ENCODE measurements at regions not wholly inside any gene's neighbourhood (a gene's known extent, or its start where the extent isn't known, plus 50 kb on each side); places are given as distances from the start of the nearest gene placed in this dataset.

- H3K79me2 ChIP-seq (ENCODE audit: control insufficient read depth, insufficient read depth, low read length), result no peaks in the 10 kb centered on the region
- H2AFZ ChIP-seq (ENCODE audit: low read length), result no peak overlapping the region
- peaks cover 24% of the 10 kb centered on the region for H3K27me3 ChIP-seq (ENCODE audit: control insufficient read depth, insufficient read depth, low read length)
- H3K27ac ChIP-seq (ENCODE audit: insufficient read depth, low read length), result no peak overlapping the region
- no peak overlapping the region for H3K4me3 ChIP-seq (replicated peaks in 1 of 4; ENCODE audit: control extremely low read depth in 1 of 4, insufficient read depth in 1 of 4, low read depth in 3 of 4, low read length in 4 of 4)
- no peaks in the 10 kb centered on the region for H3K36me3 ChIP-seq (ENCODE audit: control insufficient read depth, insufficient read depth, low read length)
- no peak for TF ChIP-seq EZH2 (IDR thresholded peaks at IDR 0.05; ENCODE audit: low read length, missing control alignments)
- no peak for TF ChIP-seq CTCF (conservative IDR thresholded peaks at IDR 0.05 in 1 of 2, IDR thresholded peaks at IDR 0.05 in 1 of 2; ENCODE audit: low read depth in 1 of 2, low read length in 2 of 2)
- H3K9me3 ChIP-seq (ENCODE audit: control insufficient read depth, insufficient read depth, low read depth, low read length), result no peaks in the 10 kb centered on the region
- H3K9ac ChIP-seq (ENCODE audit: insufficient read depth, low read length), result no peak overlapping the region
- H3K4me1 ChIP-seq (ENCODE audit: control insufficient read depth, extremely low read depth, insufficient read depth, low read length), result peaks cover 5% of the 10 kb centered on the region
- DNase-seq (ENCODE audit: low read depth in 2 of 2), result no peak
- H3K4me2 ChIP-seq (ENCODE audit: extremely low read depth, insufficient read depth, low read length), result no peak overlapping the region
- no peaks in the 10 kb centered on the region for H4K20me1 ChIP-seq (ENCODE audit: control insufficient read depth, extremely low read depth, insufficient read depth, low read length)
Observed at GRCh38 chr10:78737883-78738856, 330.6 kb upstream of the ZMIZ1 start.

- Histone ChIP-seq H3K9me3 (ENCODE audit: control insufficient read depth, insufficient read depth, low read depth, low read length) (no peaks in the 10 kb centered on the region), H3K9ac (ENCODE audit: insufficient read depth, low read length) (no peak overlapping the region), H3K27me3 (ENCODE audit: control insufficient read depth, insufficient read depth, low read length) (peaks cover 20% of the 10 kb centered on the region), H3K4me3 (replicated peaks in 1 of 4; ENCODE audit: control extremely low read depth in 1 of 4, insufficient read depth in 1 of 4, low read depth in 3 of 4, low read length in 4 of 4) (no peak overlapping the region), H4K20me1 (ENCODE audit: control insufficient read depth, extremely low read depth, insufficient read depth, low read length) (no peaks in the 10 kb centered on the region), H3K27ac (ENCODE audit: insufficient read depth, low read length) (no peak overlapping the region), H2AFZ (ENCODE audit: low read length) (no peak overlapping the region), H3K4me1 (ENCODE audit: control insufficient read depth, extremely low read depth, insufficient read depth, low read length) (peaks cover 9% of the 10 kb centered on the region), H3K79me2 (ENCODE audit: control insufficient read depth, insufficient read depth, low read length) (no peaks in the 10 kb centered on the region), H3K4me2 (ENCODE audit: extremely low read depth, insufficient read depth, low read length) (no peak overlapping the region), H3K36me3 (ENCODE audit: control insufficient read depth, insufficient read depth, low read length) (no peaks in the 10 kb centered on the region)
- TF ChIP-seq CTCF (conservative IDR thresholded peaks at IDR 0.05 in 1 of 2, IDR thresholded peaks at IDR 0.05 in 1 of 2; ENCODE audit: low read depth in 1 of 2, low read length in 2 of 2), result no peak
- no peak for TF ChIP-seq EZH2 (IDR thresholded peaks at IDR 0.05; ENCODE audit: low read length, missing control alignments)
- DNase-seq (ENCODE audit: low read depth in 2 of 2), result no peak
Observed at GRCh38 chr10:78738861-78739260, 329.9 kb upstream of the ZMIZ1 start.

GRCh38 chr10:78739444-78740053, 329.2 kb upstream of the ZMIZ1 start:
- H3K9me3 ChIP-seq (ENCODE audit: control insufficient read depth, insufficient read depth, low read depth, low read length), result no peaks in the 10 kb centered on the region
- no peak overlapping the region for H3K4me3 ChIP-seq (replicated peaks in 1 of 4; ENCODE audit: control extremely low read depth in 1 of 4, insufficient read depth in 1 of 4, low read depth in 3 of 4, low read length in 4 of 4)
- H3K36me3 ChIP-seq (ENCODE audit: control insufficient read depth, insufficient read depth, low read length), result no peaks in the 10 kb centered on the region
- TF ChIP-seq CTCF (conservative IDR thresholded peaks at IDR 0.05 in 1 of 2, IDR thresholded peaks at IDR 0.05 in 1 of 2; ENCODE audit: low read depth in 1 of 2, low read length in 2 of 2), result no peak
- H3K4me2 ChIP-seq (ENCODE audit: extremely low read depth, insufficient read depth, low read length), result no peak overlapping the region
- H2AFZ ChIP-seq (ENCODE audit: low read length), result no peak overlapping the region
- no peak overlapping the region for H3K9ac ChIP-seq (ENCODE audit: insufficient read depth, low read length)
- H4K20me1 ChIP-seq (ENCODE audit: control insufficient read depth, extremely low read depth, insufficient read depth, low read length), result no peaks in the 10 kb centered on the region
- no peaks in the 10 kb centered on the region for H3K79me2 ChIP-seq (ENCODE audit: control insufficient read depth, insufficient read depth, low read length)
- H3K4me1 ChIP-seq (ENCODE audit: control insufficient read depth, extremely low read depth, insufficient read depth, low read length), result peaks cover 10% of the 10 kb centered on the region
- H3K27ac ChIP-seq (ENCODE audit: insufficient read depth, low read length), result no peak overlapping the region
- H3K27me3 ChIP-seq (ENCODE audit: control insufficient read depth, insufficient read depth, low read length), result peaks cover 15% of the 10 kb centered on the region
- DNase-seq (ENCODE audit: low read depth in 2 of 2), result no peak
